Nephron (organoid): ENCODE measurements at regions not wholly inside any gene's neighbourhood (a gene's known extent, or its start where the extent isn't known, plus 50 kb on each side); places are given as distances from the start of the nearest gene placed in this dataset.

ENCODE experiments used
- H3K27ac Mint-ChIP-seq, 3 experiments: 2 replicates each; pipeline ENCODE4 v1.8.0; 2020; ENCODE audit warnings: mixed read lengths in 3 of 3, mild to moderate bottlenecking in 2 of 3, moderate library complexity in 1 of 3
- H3K27me3 Mint-ChIP-seq: 2 replicates; pipeline ENCODE4 v1.8.0; 2021; ENCODE audit warnings: low read depth, mild to moderate bottlenecking, moderate library complexity, mixed read lengths
- H3K36me3 Mint-ChIP-seq: 2 replicates; pipeline ENCODE4 v1.8.0; 2020; ENCODE audit warnings: low read depth, mixed read lengths
- H3K4me1 Mint-ChIP-seq: 2 replicates; pipeline ENCODE4 v1.8.0; 2020; ENCODE audit warnings: mixed read lengths
- H3K4me3 Mint-ChIP-seq, 3 experiments: 2 replicates each; pipeline ENCODE4 v1.8.0; 2020; ENCODE audit warnings: mild to moderate bottlenecking in 3 of 3, mixed read lengths in 3 of 3, moderate library complexity in 2 of 3
- H3K9me3 Mint-ChIP-seq: 2 replicates; pipeline ENCODE4 v1.8.0; 2020; ENCODE audit warnings: mixed read lengths
- TF ChIP-seq, protein P1 (sequence below), 3 experiments: fragments of 200-600 bp; sonication (generic); IDR thresholded peaks; one replicate each; pipeline ENCODE4 v1.5.0; 2021; ENCODE audit warnings: antibody characterized with exemption in 3 of 3; ENCODE audit not compliant: unreplicated experiment in 3 of 3

DNA sequence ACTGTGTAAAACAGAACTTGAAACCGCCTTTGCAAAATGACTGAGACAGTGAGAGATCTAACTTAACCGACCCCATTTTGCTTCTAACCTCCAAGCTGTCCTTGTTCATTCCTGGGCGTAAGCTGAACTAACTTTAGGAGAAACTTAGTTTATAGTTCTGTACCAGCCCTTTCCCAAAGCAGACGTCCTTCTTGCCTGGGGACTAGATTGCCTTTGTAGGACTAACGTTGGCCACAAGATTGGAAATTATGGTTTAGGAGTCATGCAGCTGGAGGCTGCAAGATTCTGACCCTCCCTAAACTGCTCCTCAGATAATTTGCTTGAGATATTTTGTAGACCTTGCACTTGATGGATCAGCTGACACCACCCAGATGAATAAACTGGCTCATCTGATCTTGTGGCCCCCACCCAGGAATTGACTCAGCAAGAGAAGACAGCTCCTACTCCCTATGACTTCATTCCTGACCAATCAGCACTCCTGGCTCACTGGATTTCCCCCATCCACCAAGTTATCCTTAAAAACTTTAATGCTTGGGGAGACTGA lies 219.9 kb upstream of the PROK2 start:
- Mint-ChIP-seq H3K27me3 (peaks cover 36% of the 10 kb centered on the region), H3K9me3 (no peaks in the 10 kb centered on the region), H3K36me3 (no peaks in the 10 kb centered on the region), H3K27ac (peak overlapping the region in 1 of 3 experiments; percentile 87), H3K4me1 (peaks cover 4% of the 10 kb centered on the region), H3K4me3 (no peak overlapping the region)
- TF ChIP-seq, protein P1, sequence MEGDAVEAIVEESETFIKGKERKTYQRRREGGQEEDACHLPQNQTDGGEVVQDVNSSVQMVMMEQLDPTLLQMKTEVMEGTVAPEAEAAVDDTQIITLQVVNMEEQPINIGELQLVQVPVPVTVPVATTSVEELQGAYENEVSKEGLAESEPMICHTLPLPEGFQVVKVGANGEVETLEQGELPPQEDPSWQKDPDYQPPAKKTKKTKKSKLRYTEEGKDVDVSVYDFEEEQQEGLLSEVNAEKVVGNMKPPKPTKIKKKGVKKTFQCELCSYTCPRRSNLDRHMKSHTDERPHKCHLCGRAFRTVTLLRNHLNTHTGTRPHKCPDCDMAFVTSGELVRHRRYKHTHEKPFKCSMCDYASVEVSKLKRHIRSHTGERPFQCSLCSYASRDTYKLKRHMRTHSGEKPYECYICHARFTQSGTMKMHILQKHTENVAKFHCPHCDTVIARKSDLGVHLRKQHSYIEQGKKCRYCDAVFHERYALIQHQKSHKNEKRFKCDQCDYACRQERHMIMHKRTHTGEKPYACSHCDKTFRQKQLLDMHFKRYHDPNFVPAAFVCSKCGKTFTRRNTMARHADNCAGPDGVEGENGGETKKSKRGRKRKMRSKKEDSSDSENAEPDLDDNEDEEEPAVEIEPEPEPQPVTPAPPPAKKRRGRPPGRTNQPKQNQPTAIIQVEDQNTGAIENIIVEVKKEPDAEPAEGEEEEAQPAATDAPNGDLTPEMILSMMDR (IDR thresholded peaks at IDR 0.05; ENCODE audit: unreplicated experiment in 3 of 3), result no peak

DNA sequence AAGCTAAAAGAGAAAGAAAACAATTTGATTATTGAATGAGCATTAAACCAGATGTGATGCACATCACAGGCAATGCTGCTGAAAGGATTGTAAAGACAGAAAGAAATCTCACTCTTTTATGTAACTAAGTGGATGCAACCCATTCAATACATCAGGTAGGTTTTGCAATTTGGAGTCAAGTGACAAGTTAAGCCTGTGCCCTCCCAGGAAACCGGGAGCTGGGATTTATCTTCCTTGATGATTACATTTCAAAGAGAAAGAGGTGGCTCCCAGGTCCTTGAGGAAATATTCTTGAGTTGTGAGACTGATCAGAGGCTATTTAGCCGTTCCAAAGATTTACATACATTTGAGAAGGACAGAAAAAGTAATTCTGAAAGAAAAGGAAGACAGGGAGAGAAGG lies 219.0 kb upstream of the PROK2 start:
- Mint-ChIP-seq H3K27me3 (peaks cover 33% of the 10 kb centered on the region), H3K4me3 (no peak overlapping the region), H3K36me3 (no peaks in the 10 kb centered on the region), H3K9me3 (no peaks in the 10 kb centered on the region), H3K4me1 (no peaks in the 10 kb centered on the region), H3K27ac (peak overlapping the region in 1 of 3 experiments; percentile 17)
- TF ChIP-seq, protein P1 (IDR thresholded peaks at IDR 0.05; ENCODE audit: unreplicated experiment in 3 of 3), result no peak

DNA sequence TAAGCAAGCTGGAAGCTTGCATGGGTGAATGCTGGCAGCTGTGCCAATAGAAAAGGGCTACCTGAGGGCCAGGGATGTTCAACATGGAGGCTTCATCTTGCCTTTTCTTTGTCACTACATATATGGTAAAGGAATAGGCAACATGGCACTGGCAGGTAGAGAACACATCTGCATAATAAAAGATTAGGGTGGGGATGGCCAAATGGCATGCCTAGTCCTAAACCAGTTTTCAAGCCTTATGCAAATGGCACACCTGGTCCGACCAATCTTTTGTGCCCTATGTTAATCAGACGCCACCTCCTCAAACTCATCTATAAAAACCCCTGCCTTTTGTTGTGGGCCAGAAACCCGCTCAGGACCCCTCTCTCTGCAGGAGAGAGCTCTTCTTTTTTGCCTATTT lies 216.8 kb upstream of the PROK2 start:
- H3K27ac Mint-ChIP-seq, result no peak overlapping the region
- no peak overlapping the region for H3K4me3 Mint-ChIP-seq
- TF ChIP-seq, protein P1 (IDR thresholded peaks at IDR 0.05; ENCODE audit: unreplicated experiment in 3 of 3), result no peak
- H3K4me1 Mint-ChIP-seq, result no peaks in the 10 kb centered on the region
- peaks cover 2% of the 10 kb centered on the region for H3K9me3 Mint-ChIP-seq
- H3K27me3 Mint-ChIP-seq, result peaks cover 35% of the 10 kb centered on the region
- H3K36me3 Mint-ChIP-seq, result no peaks in the 10 kb centered on the region

DNA sequence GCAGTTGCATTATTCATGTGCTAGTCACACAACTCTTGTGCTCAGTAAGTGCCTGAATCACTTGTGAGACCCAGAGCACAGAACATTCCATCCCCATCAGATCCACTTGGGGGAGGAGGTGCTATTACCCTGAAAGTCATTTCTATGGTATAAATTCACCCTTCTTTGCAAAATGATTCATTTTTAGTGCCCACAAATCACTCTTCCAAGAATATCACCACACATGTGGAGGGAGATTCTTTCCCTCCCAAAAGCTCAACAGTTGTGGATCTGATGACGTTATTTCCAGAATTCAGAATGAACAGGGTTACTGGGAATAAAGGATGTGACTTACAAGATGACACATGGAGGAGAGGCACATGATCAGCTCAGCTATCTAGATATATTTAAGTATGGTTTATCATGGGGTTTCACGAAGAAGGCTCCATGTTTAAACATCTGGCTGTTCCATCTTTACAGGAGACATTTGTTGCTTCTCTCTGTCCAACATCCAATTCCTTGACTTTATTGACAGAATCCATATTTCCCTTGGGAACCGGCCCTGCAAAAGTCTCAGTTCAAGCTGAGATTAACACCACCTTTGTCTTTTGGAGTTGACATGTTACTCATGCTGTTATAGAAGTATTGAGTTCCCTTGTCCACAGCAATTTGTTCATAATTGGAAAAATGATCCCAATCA lies 214.2 kb upstream of the PROK2 start:
- Mint-ChIP-seq H3K9me3 (peaks cover 2% of the 10 kb centered on the region), H3K4me3 (no peak overlapping the region), H3K27me3 (peaks cover 49% of the 10 kb centered on the region), H3K27ac (no peak overlapping the region), H3K4me1 (no peaks in the 10 kb centered on the region), H3K36me3 (no peaks in the 10 kb centered on the region)
- TF ChIP-seq, protein P1 (IDR thresholded peaks at IDR 0.05; ENCODE audit: unreplicated experiment in 3 of 3), result no peak

DNA sequence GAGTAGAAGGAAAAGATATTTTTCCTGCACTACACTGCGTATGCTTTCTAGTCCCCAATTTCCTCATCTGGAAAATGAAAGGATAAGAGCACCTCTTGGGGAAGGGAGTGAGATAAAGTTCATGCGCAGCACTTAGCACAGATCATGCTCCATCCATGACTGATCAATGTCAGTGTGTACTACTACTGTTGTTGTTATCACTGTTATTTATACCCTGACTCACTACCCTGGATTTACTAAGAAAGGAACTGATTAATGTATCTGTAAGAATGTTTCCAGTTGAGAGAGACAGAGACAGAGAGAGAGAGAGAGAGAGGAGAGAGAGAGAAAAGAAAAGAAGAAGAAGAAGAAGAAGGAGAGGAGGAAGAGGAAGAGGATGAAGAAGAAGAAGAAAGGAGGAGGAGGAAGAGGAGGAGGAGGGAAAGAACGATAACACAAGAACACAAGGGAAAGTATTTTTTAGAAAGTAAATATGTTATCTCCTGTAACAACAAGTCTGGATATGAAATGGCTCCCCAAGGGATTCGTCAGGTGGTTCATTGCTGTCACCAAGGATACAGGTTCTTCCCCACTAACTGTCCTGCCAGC lies 212.2 kb upstream of the PROK2 start:
- no peaks in the 10 kb centered on the region for H3K4me1 Mint-ChIP-seq
- TF ChIP-seq, protein P1 (IDR thresholded peaks at IDR 0.05; ENCODE audit: unreplicated experiment in 3 of 3), result no peak

More for the DNA sequence above, 212.2 kb upstream of the PROK2 start:
- H3K4me3 Mint-ChIP-seq, result no peak overlapping the region
- no peaks in the 10 kb centered on the region for H3K36me3 Mint-ChIP-seq
- no peak overlapping the region for H3K27ac Mint-ChIP-seq
- peaks cover 35% of the 10 kb centered on the region for H3K27me3 Mint-ChIP-seq
- H3K9me3 Mint-ChIP-seq, result peaks cover 2% of the 10 kb centered on the region
